Embryonic facial prominence (tissue), 1 donor: ENCODE measurements at regions not wholly inside any gene's neighbourhood (a gene's known extent, or its start where the extent isn't known, plus 50 kb on each side); places are given as distances from the start of the nearest gene placed in this dataset.

Experiments used
- DNase-seq: peaks from one replicate; pipeline ENCODE4 v3.0.0-alpha.2; 2016; ENCODE audit errors: extremely low spot score

DNA sequence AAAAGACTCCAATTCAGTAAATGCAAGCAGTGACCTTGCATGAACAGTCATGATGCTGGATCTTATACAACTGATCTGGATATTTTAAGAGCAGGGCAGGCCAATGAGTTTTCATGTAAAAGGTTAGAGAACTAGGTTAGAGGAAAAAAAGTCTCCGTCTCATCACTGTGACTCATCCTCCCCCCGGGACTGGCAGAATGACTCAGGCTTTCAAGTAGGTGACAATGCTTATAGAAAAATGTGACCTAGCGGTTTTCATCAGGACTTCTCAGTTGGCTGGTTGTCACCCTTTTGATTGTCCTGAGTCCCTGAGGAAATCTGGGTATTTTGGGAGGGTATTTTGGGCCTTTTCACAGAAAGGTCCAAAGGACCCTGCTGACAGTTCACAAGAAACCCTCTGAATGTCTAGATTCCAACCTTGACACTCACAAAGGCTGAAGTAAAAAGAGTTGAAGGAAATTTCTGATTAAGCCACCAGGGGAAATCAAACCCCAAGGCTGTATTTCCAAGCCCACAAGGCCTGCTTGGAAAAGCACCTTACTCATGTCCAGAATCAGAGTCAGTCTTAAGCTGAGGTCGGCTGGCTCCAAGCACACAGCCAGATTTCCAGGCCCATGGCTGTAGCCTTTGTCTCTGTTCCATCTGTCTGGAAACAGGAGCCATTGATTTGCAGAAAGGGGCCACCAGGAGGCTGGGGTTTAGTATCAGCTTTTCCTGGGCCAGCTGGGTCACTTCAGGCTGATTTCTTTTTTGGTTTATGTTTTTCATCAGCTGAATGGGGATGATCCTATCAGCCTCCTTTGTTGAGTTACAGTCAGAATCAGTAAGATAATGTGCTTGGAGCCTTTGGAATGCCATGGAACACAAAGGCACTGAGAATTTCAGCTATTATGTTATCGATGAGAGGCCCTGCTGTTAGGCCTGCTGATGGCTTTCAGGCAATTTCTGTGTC, 226.4 kb upstream of the HABP2 start:
- no peak for DNase-seq

DNA sequence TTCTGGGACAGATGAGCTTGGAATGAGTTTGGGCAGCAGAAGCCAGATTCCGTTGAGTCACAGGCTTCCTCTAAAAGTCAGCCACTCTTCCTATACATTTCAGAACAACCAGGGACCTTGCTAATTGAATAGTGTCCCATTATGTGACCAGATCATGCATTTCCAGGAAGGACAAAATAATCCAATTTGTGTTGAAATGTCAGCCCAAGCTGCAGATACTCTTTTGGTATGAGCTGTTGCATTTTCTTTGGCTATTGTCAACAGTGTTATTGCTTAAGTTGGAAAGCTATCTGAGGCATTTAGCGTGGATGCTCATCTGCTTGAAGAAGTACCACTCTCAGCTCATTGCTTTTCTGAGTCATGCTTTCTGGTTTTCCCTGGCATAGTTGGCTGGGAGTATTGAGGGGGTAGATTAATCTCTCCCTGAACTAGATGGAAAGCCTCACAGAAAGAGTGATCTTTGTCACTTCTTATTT, 223.7 kb upstream of the HABP2 start:
- DNase-seq, result no peak

DNA sequence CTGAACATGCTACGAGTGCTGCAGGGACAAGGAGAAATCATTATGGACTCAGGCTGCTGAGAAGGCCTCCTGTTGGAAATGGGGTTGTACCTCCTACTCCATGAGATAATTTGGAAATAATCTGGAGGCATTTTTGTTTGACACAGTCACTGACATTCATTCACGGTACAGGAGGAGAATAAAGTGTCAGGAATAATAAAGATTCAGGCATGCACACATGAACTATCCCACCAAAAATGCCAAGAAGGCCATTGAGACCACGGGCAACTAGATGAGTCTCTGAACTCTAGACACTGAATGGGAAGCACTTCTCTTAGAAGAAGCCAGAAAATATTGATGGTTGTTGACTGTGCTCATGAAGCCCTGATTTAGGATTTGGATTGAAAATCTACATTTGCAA, 220.9 kb upstream of the HABP2 start:
- no peak for DNase-seq

DNA sequence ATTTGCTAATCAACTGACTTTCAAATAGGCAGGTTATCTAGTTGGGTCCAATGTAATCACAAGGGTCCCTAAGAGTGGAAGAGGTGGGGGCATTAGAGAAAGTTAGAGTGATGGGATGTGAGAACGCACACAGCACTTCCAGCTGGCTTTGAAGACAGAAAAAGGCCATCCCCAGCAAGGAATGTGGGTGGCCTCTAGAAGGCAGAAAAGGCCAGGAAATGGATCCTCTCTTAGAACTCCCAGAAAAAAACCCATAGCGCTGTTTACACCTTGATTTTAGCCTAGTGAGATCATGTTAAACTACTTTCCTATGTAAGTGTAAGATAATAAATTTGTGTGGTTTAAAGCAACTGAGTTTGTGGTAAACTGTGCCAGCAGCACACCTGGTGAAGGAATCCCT, 219.5 kb upstream of the HABP2 start:
- no peak for DNase-seq

DNA sequence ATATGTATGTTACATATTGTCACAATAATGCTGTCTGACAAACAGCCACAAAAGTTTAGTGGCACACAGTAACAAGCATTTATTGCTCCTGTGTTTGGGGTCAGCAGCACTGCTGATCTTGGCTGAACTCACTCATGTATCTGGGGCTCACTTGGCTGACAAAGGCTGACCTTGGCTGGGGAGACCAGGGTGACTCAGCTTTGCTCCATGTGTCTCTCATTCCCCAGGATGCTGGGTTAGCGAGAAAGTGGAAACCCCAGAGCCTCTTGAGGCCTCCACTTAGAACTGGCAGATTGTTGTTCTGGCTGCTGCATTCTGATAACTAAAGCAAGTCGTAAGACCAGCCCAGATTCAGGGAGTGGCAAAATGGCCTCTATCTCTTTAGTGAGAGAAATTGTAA, 217.3 kb upstream of the HABP2 start:
- DNase-seq, result no peak

DNA sequence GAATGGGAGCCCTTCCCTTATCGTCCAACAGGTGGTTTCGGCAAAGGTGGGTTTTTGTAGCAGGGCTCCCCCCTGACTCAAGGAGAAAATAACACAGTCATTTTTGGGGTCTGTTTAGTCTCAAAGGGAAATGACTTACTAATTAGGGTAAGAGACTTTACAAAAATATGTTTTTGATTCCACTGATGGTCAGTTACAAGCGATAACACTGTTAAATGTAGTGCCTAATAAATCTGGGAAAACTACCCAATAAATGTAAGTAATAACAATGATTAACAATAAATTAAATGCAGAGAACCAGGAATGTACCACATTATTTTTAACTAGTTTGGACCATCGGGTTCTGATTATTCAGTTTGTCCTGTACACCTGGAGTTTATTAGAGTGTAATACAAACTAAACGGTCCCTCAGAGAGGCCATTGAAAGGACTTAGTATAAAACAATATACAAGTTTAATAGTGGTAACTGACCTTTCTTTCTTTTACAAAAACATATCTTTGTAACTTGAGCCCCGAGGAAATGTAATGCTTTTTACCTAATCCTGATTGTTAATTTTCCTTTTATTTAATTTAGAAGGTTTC, 216.2 kb upstream of the HABP2 start:
- no peak for DNase-seq

DNA sequence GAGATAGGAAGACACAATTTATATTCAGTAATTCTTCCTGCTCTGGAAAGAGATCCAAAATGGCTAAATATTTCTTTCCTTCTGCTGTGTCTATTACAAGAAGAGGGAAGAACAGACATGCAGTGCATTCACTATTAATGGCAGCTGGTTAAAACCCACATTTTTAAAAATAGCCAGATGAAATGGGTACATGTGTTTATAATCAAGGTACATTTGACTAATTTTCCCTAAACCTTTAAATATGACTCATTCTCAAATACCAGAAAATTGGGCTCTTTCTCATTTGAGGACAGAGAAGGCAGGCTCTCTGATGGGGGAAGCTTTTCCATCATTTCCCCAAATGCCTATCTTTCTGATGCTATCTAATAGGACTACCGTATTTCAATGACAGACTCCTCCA, 215.7 kb upstream of the HABP2 start:
- DNase-seq, result no peak

DNA sequence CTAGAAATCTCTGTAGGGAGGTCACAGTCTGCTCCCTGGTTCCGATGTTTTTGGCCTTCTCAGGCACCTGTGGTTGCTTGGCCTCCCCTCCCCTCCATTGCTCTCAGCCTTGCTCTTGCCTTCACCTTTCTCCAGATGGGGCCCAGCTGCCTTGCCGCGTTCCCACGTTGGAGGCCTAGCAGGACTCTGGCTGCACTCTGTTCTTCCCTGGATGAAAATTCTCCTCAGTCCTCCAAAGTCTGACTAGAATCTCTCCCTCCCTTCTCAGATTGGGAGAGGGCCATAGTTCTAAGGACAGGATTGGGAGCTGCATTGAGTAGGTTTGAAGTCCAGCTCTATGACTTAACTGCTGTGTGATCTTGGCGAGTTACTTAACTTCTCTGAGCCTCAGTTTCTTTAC, 213.7 kb upstream of the HABP2 start:
- no peak for DNase-seq

DNA sequence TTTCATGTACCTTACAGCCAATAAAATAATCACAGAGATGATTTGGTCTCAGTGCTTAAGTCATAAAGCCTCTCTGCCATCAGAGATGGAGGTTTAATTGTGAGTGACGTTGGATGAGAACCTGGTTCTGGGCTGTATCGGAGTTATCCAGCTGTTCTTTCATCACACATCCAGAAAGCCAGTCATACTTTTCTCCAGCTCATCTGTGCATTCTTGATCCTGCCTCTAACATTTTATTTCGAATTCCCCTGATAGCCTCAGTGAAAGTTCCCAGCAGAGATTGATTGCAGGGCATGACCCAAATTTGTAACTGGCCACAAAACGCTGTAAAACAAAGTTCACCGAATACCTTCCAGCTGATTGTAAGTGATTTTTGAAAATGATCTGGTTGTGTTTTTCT, 212.6 kb upstream of the HABP2 start:
- no peak for DNase-seq

DNA sequence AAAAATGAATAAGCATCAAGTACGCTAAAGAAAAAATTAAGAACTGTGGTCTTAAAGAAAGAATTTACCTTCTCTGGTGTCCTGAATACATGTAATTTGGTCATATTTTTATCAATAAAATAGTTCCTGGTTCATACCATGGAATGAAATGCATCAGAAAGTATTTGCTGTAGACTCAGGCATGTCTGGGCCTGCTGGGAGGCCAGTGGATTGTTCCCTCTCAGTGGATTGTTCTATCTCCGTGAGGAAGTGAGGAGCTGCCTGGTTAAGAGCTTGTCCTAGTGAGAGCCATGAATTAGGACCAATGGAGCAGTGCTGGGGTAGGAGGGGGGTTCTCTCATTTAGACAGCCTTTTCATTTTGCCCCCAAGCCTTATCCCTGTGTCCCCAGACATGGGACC, 211.7 kb upstream of the HABP2 start:
- DNase-seq, result no peak

DNA sequence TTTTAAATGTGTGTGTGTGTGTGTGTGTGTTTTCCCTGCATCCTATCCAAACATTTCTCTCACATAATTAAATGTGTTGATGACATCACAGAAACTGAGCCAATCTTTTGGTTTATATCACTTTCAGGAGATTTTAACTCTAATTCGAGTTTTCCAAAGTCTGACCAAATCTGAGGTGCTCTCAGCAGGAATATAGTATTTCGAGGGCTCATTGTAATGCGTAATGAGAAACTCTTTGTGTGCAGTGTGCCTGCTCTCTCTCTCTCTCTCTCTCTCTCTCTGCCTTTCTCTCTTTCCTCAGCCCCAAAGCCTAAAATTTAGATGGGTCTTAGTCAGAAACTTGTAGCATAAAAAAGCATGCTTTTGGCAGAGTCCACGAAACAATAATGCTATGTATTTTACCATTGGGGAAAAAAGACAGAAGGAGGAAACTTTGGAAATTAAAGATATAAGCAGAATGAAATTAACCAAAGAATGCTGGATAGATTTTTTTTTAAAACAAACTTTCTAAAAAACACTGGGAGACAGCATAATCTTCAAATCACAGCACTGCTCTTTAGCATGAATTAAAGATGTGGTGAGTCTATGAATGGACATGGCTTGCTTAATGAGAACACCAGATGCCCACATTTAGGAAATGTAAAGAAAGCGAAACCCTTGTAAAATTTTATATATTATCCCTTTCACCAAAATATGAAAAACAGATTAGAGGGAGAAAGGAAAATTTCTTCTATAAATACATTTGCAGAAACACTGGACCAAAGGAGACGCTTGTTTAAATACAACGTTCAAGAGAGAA, 206.8 kb upstream of the HABP2 start:
- no peak for DNase-seq

DNA sequence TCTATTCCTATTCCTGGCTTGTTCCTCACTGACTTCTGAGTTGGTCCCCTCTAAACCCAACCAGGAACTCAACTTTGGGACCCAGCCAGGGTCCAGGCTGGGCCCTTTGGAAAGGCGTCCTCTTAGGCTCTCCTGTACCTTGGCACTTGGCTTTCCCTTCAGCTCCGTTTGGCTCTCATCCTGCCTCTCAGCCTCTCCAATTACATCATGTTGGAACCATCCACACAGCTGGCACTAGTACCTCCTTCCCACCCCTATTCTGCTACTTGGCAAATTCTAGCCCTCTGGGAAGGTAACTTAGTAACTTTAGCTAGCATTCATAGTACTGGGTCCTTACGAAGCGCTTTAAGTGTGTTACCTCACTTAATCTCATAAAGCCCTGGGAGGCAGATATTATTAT, 205.3 kb upstream of the HABP2 start:
- peak; percentile 51 for DNase-seq

DNA sequence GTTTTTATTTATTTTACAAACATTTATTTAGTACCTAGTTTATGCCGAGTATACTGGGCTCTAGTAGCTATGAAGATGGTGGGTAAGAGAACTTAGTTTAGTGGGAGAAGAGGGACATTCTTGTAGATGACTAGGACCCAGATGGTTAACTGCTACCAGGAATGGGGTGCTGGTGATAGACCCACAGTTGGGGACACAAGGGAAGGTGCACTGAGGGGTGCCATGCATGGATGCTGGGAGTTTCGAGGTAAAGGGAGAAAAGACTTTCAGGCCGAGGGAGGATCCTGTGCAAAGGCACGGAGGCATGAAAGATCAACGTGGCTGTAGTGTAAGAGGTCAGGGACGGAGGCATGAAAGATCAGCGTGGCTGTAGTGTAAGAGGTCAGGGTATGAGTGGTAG, 204.2 kb upstream of the HABP2 start:
- DNase-seq, result no peak

DNA sequence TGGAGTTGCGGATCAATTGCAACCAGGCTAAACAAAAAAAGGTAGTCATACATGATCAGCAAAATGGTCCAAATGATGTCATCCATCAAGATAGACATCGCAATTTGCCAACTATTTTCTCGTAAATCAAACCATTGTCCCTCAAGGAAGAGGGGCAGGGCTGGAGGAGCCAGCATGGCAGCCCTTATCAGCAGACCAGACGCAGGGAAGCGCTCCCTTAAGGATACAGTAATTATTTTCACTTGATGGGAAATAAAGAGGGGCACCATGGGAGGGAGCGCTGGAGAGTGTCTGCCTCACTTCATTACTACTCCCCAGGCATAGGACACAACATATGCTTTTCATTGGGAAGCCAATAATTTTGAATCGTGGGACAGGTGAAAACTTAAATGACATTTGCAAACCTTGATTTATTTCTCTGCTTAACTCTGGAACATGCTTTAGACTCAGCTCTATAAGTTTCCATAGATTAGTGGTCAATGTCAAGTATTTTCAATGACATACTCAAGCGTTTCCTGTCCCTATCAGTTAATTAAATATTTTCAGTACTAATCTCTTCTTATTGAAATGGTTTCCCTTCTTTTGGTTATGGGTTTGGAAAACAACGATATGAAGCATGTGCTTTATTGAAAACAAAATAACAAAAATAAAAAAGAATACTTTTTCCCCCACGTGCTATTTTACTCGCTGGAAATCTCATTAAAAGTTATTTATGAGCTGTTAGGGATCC, 202.4 kb upstream of the HABP2 start:
- DNase-seq, result no peak

DNA sequence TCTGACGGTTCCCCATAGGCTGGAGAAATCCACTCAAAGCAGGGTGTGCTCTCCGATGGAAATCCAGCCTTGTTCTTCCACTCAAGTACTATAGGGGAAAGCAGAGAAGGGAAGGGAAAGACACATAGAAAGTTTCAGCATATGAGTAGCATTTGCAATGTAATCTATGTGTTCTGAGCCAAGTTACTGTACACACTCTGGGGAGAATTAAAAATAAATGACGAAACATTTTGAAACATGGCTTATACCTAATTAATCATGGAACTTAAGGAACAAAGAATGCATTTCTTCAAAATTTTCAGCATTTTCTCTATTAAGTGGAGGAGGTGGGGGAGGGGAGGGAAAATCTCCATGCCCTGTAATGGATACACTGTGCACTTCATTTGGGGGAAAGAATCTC, 198.1 kb upstream of the HABP2 start:
- no peak for DNase-seq

DNA sequence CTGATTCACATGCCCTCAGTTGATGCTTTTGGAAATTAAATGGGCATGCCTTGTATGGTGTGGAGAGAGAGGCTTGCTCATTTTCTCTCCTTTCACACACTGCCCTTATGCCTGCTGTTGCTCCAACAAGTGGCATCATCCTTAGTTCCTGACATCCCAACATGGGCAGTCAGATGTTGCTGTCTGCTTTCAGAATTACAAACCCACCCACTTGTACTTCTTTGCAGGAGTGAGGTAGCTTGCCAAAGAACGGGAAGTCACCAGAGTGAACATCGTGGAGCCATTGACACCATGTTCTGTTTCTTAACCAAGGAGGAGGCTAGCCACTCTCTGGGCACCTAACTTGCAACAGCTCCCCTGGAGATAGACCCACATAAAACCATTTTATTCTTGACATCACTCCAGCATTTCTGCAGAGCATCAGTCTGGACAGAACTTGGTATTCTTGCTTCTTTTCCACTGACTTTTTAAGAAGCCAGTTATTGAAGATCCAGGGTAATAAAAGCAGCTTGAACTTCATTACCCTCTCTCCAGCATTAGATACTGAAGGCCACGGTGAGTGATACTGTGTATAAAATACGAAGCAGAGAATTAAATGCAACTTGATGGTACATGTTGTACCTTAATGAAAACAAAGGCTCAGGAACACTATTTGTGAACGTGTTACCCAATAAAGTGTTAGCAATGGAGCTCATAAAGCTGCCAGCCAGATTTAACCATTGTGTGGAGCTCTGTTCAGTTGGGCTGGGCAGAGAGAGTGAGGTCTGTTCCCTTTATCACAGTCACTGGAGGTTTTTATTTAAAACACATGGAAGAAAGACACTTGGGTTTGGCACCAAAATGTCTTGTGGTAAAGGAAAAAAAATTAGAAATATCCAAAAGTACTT, 195.8 kb upstream of the HABP2 start:
- DNase-seq, result no peak

DNA sequence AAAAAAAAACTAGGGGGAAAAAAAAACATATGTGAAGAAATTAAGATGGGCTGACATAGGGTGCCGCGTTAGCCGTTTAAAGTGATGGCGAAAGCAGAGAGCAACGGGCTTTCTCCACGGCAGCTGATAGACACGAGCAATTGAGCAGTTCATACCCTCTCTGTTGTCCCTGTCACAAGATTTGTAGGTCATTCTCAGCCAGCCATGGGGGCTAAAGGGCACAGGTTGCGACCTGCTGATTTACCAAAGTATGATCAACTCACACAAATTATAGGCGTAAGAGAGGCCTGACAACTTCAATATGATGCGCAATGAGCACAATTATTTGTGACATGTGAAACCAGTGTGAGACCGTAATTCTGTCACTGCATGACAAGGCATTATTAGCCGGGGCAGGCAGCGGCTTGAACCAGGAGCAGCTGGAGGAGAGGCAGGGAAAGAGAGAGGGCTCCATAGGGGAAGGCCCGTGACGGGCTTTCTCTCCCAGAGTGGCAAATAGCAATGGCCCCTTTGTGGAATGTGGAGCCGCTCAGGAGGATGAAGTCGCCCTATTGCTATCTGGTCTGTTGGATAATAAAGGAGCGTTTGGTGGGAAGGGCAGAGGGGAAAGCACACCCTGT, 195.1 kb upstream of the HABP2 start:
- no peak for DNase-seq

DNA sequence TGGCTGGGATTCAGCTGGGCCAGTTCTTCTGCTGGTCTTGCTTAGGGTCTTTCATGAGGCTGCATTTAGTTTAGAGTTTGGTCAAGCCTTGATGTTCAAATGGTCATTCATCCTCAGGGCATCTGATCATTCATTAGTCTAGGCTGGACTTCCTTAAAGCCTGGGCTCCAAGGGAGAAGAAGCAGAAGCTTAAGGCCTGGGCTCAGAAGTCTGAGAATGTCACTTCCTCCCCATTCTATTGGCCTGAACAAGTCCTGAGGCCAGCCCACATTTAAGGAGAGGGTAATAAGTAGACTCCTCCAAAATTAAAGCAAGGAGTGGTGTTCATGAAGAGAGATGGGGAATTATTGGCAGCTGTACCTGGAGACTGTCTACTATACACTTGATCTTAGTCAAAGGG, 193.2 kb upstream of the HABP2 start:
- DNase-seq, result no peak

DNA sequence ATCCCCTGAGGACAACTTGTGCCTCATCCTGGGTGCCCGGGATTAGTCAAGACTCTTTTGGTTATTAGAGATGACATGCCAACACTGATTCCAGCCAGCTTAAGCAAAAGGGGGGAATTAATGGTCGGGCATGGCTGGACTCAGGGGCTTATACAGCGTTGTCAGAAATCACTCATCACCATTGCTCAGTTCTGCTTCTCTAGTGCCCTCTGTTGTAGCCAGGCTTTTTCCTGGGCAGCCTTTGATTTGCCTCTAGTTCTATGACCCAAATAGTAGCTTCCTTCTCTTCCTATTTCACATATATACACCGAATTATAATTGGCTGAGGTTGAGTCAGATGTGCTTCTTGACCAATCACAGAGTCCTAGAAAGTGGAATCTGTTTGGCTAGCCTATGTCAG, 192.0 kb upstream of the HABP2 start:
- DNase-seq, result no peak

DNA sequence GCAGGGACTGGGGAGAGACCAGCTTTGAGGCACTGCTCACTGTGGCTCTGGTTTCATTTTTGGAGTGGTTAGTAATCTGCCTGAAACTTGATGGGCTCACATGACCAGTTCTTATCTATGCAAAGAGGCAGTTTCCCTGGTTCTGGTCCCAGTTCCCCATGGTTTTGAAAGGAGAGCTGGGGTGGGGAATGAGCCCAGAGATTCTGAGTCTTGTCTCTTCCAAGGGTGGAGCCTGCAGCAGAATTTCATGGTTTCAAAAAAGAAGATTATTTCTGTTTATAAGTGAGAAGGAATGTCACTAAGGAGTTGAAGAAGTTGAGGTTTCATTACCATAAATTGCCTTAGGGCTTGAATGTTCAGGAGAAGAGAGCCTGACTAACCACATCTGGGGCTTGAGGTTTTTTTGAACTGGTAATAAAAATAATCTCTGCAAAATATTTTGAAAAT, 190.2 kb upstream of the HABP2 start:
- DNase-seq, result peak; percentile 49
